ENCODE measurements at regions not wholly inside any gene's neighbourhood (a gene's known extent, or its start where the extent isn't known, plus 50 kb on each side); places are given as distances from the start of the nearest gene placed in this dataset.

DNA sequence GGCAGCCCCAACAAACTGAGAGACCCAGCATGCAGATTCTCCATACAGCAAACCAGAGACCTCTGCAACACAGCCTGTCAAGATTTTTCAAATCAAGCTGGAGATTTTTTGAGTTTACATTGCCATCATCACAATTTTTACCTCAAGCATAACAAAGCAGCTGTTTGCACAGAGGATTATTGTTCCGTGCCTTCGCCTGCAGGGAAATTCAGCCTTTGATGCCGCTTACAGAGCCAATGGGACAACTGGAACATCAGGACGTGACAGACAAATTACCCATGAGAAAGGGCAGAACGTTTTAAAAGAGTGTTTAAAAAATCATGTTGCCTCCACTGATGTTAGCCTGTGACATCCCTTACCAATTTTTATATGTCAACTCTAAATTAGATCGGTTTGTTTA lies 363.7 kb downstream of the FBXW7 start:
- Histone ChIP-seq H3K4me2 (replicated peaks; ENCODE audit: extremely low read depth, low read length, poor library complexity, severe bottlenecking) (no peak overlapping the region), H3K27ac (ENCODE audit: low read depth in 1 of 2, low read length in 2 of 2) (no peak overlapping the region), H3K9me3 (replicated peaks in 1 of 2; ENCODE audit: control insufficient read depth in 1 of 2, insufficient read depth in 1 of 2, low read length in 2 of 2) (no peaks in the 10 kb centered on the region), H2AFZ (ENCODE audit: insufficient read depth, low read depth, low read length, poor library complexity, severe bottlenecking) (no peak overlapping the region), H3K4me1 (ENCODE audit: control insufficient read depth in 1 of 2, insufficient read depth in 2 of 2, low read length in 2 of 2) (no peaks in the 10 kb centered on the region), H3K9ac (ENCODE audit: insufficient read depth, low read length, poor library complexity, severe bottlenecking) (no peak overlapping the region), H3K27me3 (ENCODE audit: control insufficient read depth in 2 of 2, insufficient read depth in 2 of 2, low read length in 2 of 2) (peaks cover 0 to 2% of the 10 kb centered on the region in 2 donors), H4K20me1 (ENCODE audit: insufficient read depth, low read length) (no peaks in the 10 kb centered on the region), H3K4me3 (replicated peaks in 1 of 3; ENCODE audit: low read depth in 2 of 3, low read length in 3 of 3) (no peak overlapping the region), H3K79me2 (ENCODE audit: insufficient read depth, low read length) (no peaks in the 10 kb centered on the region), H3K36me3 (replicated peaks in 1 of 2; ENCODE audit: control insufficient read depth in 1 of 2, insufficient read depth in 2 of 2, low read length in 2 of 2) (no peaks in the 10 kb centered on the region)
- H3K4me1 Mint-ChIP-seq: no peaks in the 10 kb centered on the region
- no peak for DNase-seq
- TF ChIP-seq, protein P1, sequence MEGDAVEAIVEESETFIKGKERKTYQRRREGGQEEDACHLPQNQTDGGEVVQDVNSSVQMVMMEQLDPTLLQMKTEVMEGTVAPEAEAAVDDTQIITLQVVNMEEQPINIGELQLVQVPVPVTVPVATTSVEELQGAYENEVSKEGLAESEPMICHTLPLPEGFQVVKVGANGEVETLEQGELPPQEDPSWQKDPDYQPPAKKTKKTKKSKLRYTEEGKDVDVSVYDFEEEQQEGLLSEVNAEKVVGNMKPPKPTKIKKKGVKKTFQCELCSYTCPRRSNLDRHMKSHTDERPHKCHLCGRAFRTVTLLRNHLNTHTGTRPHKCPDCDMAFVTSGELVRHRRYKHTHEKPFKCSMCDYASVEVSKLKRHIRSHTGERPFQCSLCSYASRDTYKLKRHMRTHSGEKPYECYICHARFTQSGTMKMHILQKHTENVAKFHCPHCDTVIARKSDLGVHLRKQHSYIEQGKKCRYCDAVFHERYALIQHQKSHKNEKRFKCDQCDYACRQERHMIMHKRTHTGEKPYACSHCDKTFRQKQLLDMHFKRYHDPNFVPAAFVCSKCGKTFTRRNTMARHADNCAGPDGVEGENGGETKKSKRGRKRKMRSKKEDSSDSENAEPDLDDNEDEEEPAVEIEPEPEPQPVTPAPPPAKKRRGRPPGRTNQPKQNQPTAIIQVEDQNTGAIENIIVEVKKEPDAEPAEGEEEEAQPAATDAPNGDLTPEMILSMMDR (IDR thresholded peaks at IDR 0.05): no peak
- H3K4me3 Mint-ChIP-seq: no peak overlapping the region
- WGBS (ENCODE audit: insufficient coverage): 94% methylated on average over 5 of the region's 6 CpGs
- peaks cover 2 to 5% (median 3%) of the 10 kb centered on the region in 3 donors for H3K27me3 Mint-ChIP-seq (ENCODE audit: low read depth in 3 of 3)
- H3K27ac Mint-ChIP-seq: peak overlapping the region in 1 of 7 donors; percentile 19
- H3K9me3 Mint-ChIP-seq: peaks cover 0 to 5% (median 0%) of the 10 kb centered on the region in 7 donors
- intact Hi-C loops (cut with micrococcal nuclease): no loop called here
- H3K36me3 Mint-ChIP-seq: no peaks in the 10 kb centered on the region

DNA sequence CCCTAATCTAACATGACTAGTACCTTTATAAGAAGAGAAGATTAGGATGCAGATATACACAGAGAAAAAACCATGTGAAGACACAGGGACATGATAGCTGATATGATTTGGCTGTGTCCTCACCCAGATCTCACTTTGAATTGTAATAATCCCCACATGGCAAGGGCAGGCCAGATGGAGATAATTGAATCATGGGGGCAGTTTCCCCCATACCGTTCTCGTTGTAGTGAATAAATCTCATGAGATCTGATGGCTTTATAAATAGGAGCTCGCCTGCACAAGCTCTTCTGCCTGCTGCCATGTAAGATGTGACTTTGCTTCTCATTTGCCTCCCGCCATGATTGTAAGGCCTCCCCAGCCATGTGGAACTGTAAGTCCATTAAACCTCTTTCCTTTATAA lies 364.3 kb downstream of the FBXW7 start:
- TF ChIP-seq, protein P1 (IDR thresholded peaks at IDR 0.05): no peak
- no peaks in the 10 kb centered on the region for H3K36me3 ChIP-seq (replicated peaks in 1 of 2; ENCODE audit: control insufficient read depth in 1 of 2, insufficient read depth in 2 of 2, low read length in 2 of 2)
- no peak for DNase-seq
- no peak overlapping the region for H3K27ac Mint-ChIP-seq
- peaks cover 0 to 3% (median 0%) of the 10 kb centered on the region in 7 donors for H3K9me3 Mint-ChIP-seq
- H3K4me1 ChIP-seq (ENCODE audit: control insufficient read depth in 1 of 2, insufficient read depth in 2 of 2, low read length in 2 of 2): no peaks in the 10 kb centered on the region
- no peak overlapping the region for H3K4me2 ChIP-seq (replicated peaks; ENCODE audit: extremely low read depth, low read length, poor library complexity, severe bottlenecking)
- H3K4me3 Mint-ChIP-seq: no peak overlapping the region
- no peak overlapping the region for H3K4me3 ChIP-seq (replicated peaks in 1 of 3; ENCODE audit: low read depth in 2 of 3, low read length in 3 of 3)
- no CpG with 5 or more reads among the region's 4 CpGs for WGBS (ENCODE audit: insufficient coverage)
- H3K79me2 ChIP-seq (ENCODE audit: insufficient read depth, low read length): no peaks in the 10 kb centered on the region
- H3K27me3 Mint-ChIP-seq (ENCODE audit: low read depth in 3 of 3): peaks cover 2 to 6% (median 5%) of the 10 kb centered on the region in 3 donors
- H4K20me1 ChIP-seq (ENCODE audit: insufficient read depth, low read length): no peaks in the 10 kb centered on the region
- H3K27me3 ChIP-seq (ENCODE audit: control insufficient read depth in 2 of 2, insufficient read depth in 2 of 2, low read length in 2 of 2): peaks cover 0 to 2% of the 10 kb centered on the region in 2 donors
- no peaks in the 10 kb centered on the region for H3K4me1 Mint-ChIP-seq
- intact Hi-C loops (cut with micrococcal nuclease): no loop called here
- H3K27ac ChIP-seq (ENCODE audit: low read depth in 1 of 2, low read length in 2 of 2): no peak overlapping the region
- no peak overlapping the region for H3K9ac ChIP-seq (ENCODE audit: insufficient read depth, low read length, poor library complexity, severe bottlenecking)
- no peak overlapping the region for H2AFZ ChIP-seq (ENCODE audit: insufficient read depth, low read depth, low read length, poor library complexity, severe bottlenecking)
- H3K36me3 Mint-ChIP-seq: no peaks in the 10 kb centered on the region
- H3K9me3 ChIP-seq (replicated peaks in 1 of 2; ENCODE audit: control insufficient read depth in 1 of 2, insufficient read depth in 1 of 2, low read length in 2 of 2): no peaks in the 10 kb centered on the region

Measured in CD14-positive monocyte (primary cell).